ENCODE measurements at regions not wholly inside any gene's neighbourhood (a gene's known extent, or its start where the extent isn't known, plus 50 kb on each side); places are given as distances from the start of the nearest gene placed in this dataset.

GRCh38 chr16:85275533-85276249 is 163.4 kb upstream of the CIBAR2 start:
- peak; percentile 97 for TF ChIP-seq CTCF (IDR thresholded peaks at IDR 0.05; ENCODE audit: insufficient read depth, low read length)
- peak; percentile 56 for DNase-seq (ENCODE audit: low read depth)
- no peak overlapping the region for H3K4me3 ChIP-seq (ENCODE audit: low read depth, low read length)

DNA sequence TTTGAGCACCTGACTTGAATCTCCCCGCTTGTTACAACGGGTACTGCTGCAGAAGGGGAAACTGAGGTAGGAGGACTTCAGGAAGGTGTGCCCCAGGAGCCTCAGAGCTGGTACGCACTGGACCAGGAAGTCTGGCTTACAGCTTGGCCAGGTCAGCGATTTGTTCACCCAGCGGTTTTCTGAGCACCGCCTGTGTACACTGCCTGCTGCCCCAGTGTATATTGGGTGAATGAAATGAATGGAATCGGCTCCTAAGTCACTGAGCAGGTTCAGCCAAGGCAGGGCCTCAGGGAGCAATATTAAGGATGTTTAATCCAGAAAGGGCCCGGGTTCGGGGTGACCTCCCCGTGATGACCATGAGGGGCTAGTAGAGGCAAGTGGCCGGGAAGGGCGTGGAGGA is 164.0 kb upstream of the CIBAR2 start:
- H3K4me3 ChIP-seq (ENCODE audit: low read depth, low read length): no peak overlapping the region
- TF ChIP-seq CTCF (IDR thresholded peaks at IDR 0.05; ENCODE audit: insufficient read depth, low read length): no peak
- no peak for DNase-seq (ENCODE audit: low read depth)

- H3K4me3 ChIP-seq (ENCODE audit: low read depth, low read length): no peak overlapping the region
- no peak for DNase-seq (ENCODE audit: low read depth)
- TF ChIP-seq CTCF (IDR thresholded peaks at IDR 0.05; ENCODE audit: insufficient read depth, low read length): no peak
Measured at GRCh38 chr16:85276721-85277120, 164.4 kb upstream of the CIBAR2 start.

DNA sequence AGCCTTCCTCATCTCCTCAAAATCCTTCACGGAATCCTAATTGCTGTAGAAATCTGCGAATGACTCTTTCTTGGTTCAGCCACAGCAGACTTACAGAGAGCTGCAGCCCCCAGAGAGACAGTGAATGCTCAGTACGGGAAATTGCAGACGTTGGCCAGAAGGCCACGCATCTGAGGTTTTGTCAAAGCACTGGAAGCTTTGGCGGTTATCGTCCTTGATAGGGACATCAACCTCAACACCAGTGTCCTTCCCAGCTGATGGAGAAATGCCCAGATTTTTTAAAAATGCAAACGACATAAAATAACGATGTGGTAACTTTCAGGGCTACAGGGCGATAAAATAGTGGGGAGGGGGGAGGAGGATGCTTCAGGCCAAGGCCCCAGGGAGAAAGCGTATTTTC is 166.6 kb upstream of the CIBAR2 start:
- TF ChIP-seq CTCF (IDR thresholded peaks at IDR 0.05; ENCODE audit: insufficient read depth, low read length): no peak
- no peak for DNase-seq (ENCODE audit: low read depth)
- H3K4me3 ChIP-seq (ENCODE audit: low read depth, low read length): no peak overlapping the region

- no peak for TF ChIP-seq CTCF (IDR thresholded peaks at IDR 0.05; ENCODE audit: insufficient read depth, low read length)
- no peak overlapping the region for H3K4me3 ChIP-seq (ENCODE audit: low read depth, low read length)
- DNase-seq (ENCODE audit: low read depth): no peak
Measured at GRCh38 chr16:85279402-85279801, 167.1 kb upstream of the CIBAR2 start.

DNA sequence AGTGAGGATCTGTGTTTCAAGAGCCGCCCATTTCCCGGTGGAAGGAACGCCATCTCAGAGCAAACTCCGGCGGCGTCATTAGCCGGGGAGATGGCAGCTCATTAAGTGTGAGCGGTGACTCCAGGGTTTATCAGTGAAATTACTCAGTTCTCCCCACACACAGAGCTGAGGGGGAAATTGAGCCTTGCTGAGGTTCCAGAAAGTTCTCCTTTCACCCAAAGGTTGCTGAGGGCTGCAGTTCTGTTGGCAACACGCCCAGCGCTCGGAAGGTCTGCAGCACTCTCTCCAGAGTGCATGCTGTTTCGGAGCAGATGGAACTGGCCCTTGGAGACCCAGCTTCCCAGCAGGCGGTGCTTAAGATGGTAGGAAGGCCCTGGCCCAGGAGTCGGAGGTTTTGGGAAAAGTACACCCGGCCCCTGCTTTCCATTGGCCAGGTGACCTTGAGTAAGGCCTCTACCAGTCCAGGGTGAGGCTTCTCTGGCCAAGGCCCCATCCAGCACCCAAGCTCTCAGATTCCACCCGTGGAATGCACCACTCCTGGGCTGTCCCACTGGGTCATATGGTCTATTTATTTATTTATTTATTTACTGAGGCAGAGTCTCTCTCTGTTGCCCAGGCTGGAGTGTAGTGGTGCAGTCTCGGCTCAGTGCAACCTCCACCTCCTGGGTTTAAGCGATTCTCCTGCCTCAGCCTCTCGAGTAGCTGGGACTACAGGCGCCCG is 167.7 kb upstream of the CIBAR2 start:
- H3K4me3 ChIP-seq (ENCODE audit: low read depth, low read length): no peak overlapping the region
- DNase-seq (ENCODE audit: low read depth): no peak
- TF ChIP-seq CTCF (IDR thresholded peaks at IDR 0.05; ENCODE audit: insufficient read depth, low read length): no peak

Measured in fibroblast of the aortic adventitia (primary cell).